ENCODE measurements at regions not wholly inside any gene's neighbourhood (a gene's known extent, or its start where the extent isn't known, plus 50 kb on each side); places are given as distances from the start of the nearest gene placed in this dataset.

DNA sequence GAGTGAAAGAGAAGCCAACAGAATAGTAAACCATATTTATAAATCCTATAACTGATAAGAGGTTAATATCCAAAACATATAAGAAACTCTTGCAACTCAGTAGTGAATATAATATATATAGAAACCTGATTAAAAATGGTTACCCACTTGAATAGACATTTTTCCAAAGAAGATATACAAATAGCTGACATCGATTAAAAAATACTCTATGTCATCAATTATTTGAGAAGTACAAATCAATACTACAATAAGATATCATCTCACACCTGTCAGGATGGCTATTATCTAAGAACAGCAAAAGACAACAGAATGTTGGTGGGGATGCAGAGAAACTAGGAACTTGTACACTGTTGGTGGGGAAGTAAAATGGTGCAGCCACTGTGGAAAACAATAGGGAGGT is 254.4 kb downstream of the PPARGC1A start:
- Histone ChIP-seq H4K20me1 (ENCODE audit: insufficient read depth, low read length) (no peaks in the 10 kb centered on the region), H3K36me3 (replicated peaks; ENCODE audit: insufficient read depth, low read length) (no peaks in the 10 kb centered on the region), H3K79me2 (ENCODE audit: low read length) (no peaks in the 10 kb centered on the region), H2AFZ (ENCODE audit: low read length) (no peak overlapping the region), H3K9me2 (replicated peaks; ENCODE audit: insufficient read depth, low read length) (no peaks in the 10 kb centered on the region), H3K4me2 (ENCODE audit: low read depth, low read length) (no peak overlapping the region), H3F3A (ENCODE audit: insufficient read depth, low read length) (no peaks in the 10 kb centered on the region), H3K9me3 (replicated peaks; ENCODE audit: insufficient read depth, low read length) (no peaks in the 10 kb centered on the region), H3K27me3 (replicated peaks; ENCODE audit: insufficient read depth, low read length) (no peaks in the 10 kb centered on the region), H3K9ac (ENCODE audit: low read length) (no peak overlapping the region), H3K4me1 (ENCODE audit: low read length) (no peaks in the 10 kb centered on the region), H3K27ac (ENCODE audit: low read length) (no peak overlapping the region), H3K4me3 (ENCODE audit: low read length) (no peak overlapping the region)
- no peak for DNase-seq
- TF ChIP-seq, protein P1, sequence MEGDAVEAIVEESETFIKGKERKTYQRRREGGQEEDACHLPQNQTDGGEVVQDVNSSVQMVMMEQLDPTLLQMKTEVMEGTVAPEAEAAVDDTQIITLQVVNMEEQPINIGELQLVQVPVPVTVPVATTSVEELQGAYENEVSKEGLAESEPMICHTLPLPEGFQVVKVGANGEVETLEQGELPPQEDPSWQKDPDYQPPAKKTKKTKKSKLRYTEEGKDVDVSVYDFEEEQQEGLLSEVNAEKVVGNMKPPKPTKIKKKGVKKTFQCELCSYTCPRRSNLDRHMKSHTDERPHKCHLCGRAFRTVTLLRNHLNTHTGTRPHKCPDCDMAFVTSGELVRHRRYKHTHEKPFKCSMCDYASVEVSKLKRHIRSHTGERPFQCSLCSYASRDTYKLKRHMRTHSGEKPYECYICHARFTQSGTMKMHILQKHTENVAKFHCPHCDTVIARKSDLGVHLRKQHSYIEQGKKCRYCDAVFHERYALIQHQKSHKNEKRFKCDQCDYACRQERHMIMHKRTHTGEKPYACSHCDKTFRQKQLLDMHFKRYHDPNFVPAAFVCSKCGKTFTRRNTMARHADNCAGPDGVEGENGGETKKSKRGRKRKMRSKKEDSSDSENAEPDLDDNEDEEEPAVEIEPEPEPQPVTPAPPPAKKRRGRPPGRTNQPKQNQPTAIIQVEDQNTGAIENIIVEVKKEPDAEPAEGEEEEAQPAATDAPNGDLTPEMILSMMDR (IDR thresholded peaks at IDR 0.05; ENCODE audit: low read length), result no peak
- TF ChIP-seq EZH2phosphoT487 (IDR thresholded peaks at IDR 0.05; ENCODE audit: low read length) (no peak), EZH2 (optimal IDR thresholded peaks at IDR 0.05; ENCODE audit: low read depth, low read length) (no peak)

DNA sequence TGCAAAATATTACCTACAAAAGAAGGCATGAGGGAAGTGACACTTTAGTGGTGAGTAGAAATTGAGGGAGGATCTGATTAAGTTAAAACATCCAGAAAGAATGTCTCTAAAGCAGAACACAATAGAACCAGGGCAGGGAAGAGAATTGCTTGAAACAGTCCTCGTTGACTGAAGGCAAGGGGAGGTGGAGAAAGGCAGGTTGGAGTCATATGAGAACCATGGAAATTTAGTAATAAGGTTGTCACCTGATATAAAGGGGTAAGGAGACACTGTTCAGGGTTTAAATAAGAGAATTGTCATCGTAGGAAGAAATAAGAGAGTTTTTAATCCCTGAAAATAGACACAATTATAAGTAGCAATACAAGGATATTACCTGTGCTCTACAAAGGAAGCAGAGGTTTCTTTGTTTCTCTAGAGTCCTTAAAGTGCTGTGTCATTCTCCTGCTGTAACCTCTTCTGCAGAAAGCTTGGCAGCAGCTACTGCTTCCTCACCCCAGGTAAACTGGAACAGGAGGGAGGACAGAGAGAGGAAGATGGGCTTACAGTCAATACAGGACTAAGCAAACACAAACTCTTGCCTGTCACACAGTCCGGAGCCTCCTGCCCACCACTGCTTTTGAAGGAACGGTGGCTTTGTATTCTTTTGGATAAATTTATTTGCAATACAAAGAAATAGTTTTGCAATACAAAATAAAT is 258.4 kb downstream of the PPARGC1A start:
- TF ChIP-seq EZH2 (optimal IDR thresholded peaks at IDR 0.05; ENCODE audit: low read depth, low read length) (no peak), EZH2phosphoT487 (IDR thresholded peaks at IDR 0.05; ENCODE audit: low read length) (no peak)
- TF ChIP-seq, protein P1 (IDR thresholded peaks at IDR 0.05; ENCODE audit: low read length), result no peak
- Histone ChIP-seq H3K79me2 (ENCODE audit: low read length) (no peaks in the 10 kb centered on the region), H3K9me3 (replicated peaks; ENCODE audit: insufficient read depth, low read length) (no peaks in the 10 kb centered on the region), H2AFZ (ENCODE audit: low read length) (no peak overlapping the region), H4K20me1 (ENCODE audit: insufficient read depth, low read length) (no peaks in the 10 kb centered on the region), H3K4me2 (ENCODE audit: low read depth, low read length) (no peak overlapping the region), H3K4me1 (ENCODE audit: low read length) (no peaks in the 10 kb centered on the region), H3K36me3 (replicated peaks; ENCODE audit: insufficient read depth, low read length) (no peaks in the 10 kb centered on the region), H3K9ac (ENCODE audit: low read length) (no peak overlapping the region), H3K4me3 (ENCODE audit: low read length) (no peak overlapping the region), H3K9me2 (replicated peaks; ENCODE audit: insufficient read depth, low read length) (no peaks in the 10 kb centered on the region), H3K27me3 (replicated peaks; ENCODE audit: insufficient read depth, low read length) (no peaks in the 10 kb centered on the region), H3K27ac (ENCODE audit: low read length) (no peak overlapping the region), H3F3A (ENCODE audit: insufficient read depth, low read length) (no peaks in the 10 kb centered on the region)
- no peak for DNase-seq

GRCh38 chr4:23630110-23630509 is 259.7 kb downstream of the PPARGC1A start:
- no peaks in the 10 kb centered on the region for H3K9me2 ChIP-seq (replicated peaks; ENCODE audit: insufficient read depth, low read length)
- H3K79me2 ChIP-seq (ENCODE audit: low read length), result no peaks in the 10 kb centered on the region
- TF ChIP-seq, protein P1 (IDR thresholded peaks at IDR 0.05; ENCODE audit: low read length), result no peak
- TF ChIP-seq EZH2 (optimal IDR thresholded peaks at IDR 0.05; ENCODE audit: low read depth, low read length) (no peak), EZH2phosphoT487 (IDR thresholded peaks at IDR 0.05; ENCODE audit: low read length) (no peak)
- H3K27me3 ChIP-seq (replicated peaks; ENCODE audit: insufficient read depth, low read length), result no peaks in the 10 kb centered on the region
- no peaks in the 10 kb centered on the region for H3K36me3 ChIP-seq (replicated peaks; ENCODE audit: insufficient read depth, low read length)
- H3K9ac ChIP-seq (ENCODE audit: low read length), result no peak overlapping the region
- H2AFZ ChIP-seq (ENCODE audit: low read length), result no peak overlapping the region
- no peaks in the 10 kb centered on the region for H3F3A ChIP-seq (ENCODE audit: insufficient read depth, low read length)
- no peaks in the 10 kb centered on the region for H3K9me3 ChIP-seq (replicated peaks; ENCODE audit: insufficient read depth, low read length)
- no peak overlapping the region for H3K4me2 ChIP-seq (ENCODE audit: low read depth, low read length)
- no peaks in the 10 kb centered on the region for H4K20me1 ChIP-seq (ENCODE audit: insufficient read depth, low read length)
- H3K4me1 ChIP-seq (ENCODE audit: low read length), result no peaks in the 10 kb centered on the region
- no peak overlapping the region for H3K4me3 ChIP-seq (ENCODE audit: low read length)
- no peak for DNase-seq
- H3K27ac ChIP-seq (ENCODE audit: low read length), result no peak overlapping the region
